ENCODE measurements at regions not wholly inside any gene's neighbourhood (a gene's known extent, or its start where the extent isn't known, plus 50 kb on each side); places are given as distances from the start of the nearest gene placed in this dataset.

- Histone ChIP-seq H3K9ac (ENCODE audit: low read depth in 1 of 2, low read length in 2 of 2) (no peak overlapping the region), H3K27ac (ENCODE audit: low read depth in 1 of 2, low read length in 2 of 2) (no peak overlapping the region), H3K27me3 (ENCODE audit: control insufficient read depth in 4 of 4, insufficient read depth in 4 of 4, low read length in 3 of 4) (no peaks in the 10 kb centered on the region), H3K36me3 (ENCODE audit: control insufficient read depth in 4 of 4, insufficient read depth in 3 of 4, low read depth in 1 of 4, low read length in 3 of 4) (no peaks in the 10 kb centered on the region), H3K9me3 (ENCODE audit: control insufficient read depth in 4 of 4, low read length in 3 of 4) (no peaks in the 10 kb centered on the region), H3K4me1 (ENCODE audit: control insufficient read depth in 4 of 4, insufficient read depth in 4 of 4, low read length in 3 of 4) (peaks cover 0 to 2% (median 0%) of the 10 kb centered on the region in 4 donors), H3K4me3 (ENCODE audit: low read depth in 1 of 3, low read length in 3 of 3) (no peak overlapping the region)
- TF ChIP-seq MAX (IDR thresholded peaks at IDR 0.05) (no peak), GABPA (IDR thresholded peaks at IDR 0.05 in 1 of 2, conservative IDR thresholded peaks at IDR 0.05 in 1 of 2) (no peak), RAD21 (IDR thresholded peaks at IDR 0.05) (no peak), YY1 (IDR thresholded peaks at IDR 0.05) (no peak), SP1 (IDR thresholded peaks at IDR 0.05) (no peak), EGR1 (IDR thresholded peaks at IDR 0.05; ENCODE audit: low read depth in 2 of 2) (no peak), FOXA1 (IDR thresholded peaks at IDR 0.05) (no peak), FOXA2 (IDR thresholded peaks at IDR 0.05) (no peak), TAF1 (conservative IDR thresholded peaks at IDR 0.05) (no peak), ZBTB33 (IDR thresholded peaks at IDR 0.05) (no peak), RXRA (IDR thresholded peaks at IDR 0.05) (no peak), NR2F2 (IDR thresholded peaks at IDR 0.05) (no peak), REST (IDR thresholded peaks at IDR 0.05) (no peak), JUND (IDR thresholded peaks at IDR 0.05) (no peak)
- TF ChIP-seq, protein P1, sequence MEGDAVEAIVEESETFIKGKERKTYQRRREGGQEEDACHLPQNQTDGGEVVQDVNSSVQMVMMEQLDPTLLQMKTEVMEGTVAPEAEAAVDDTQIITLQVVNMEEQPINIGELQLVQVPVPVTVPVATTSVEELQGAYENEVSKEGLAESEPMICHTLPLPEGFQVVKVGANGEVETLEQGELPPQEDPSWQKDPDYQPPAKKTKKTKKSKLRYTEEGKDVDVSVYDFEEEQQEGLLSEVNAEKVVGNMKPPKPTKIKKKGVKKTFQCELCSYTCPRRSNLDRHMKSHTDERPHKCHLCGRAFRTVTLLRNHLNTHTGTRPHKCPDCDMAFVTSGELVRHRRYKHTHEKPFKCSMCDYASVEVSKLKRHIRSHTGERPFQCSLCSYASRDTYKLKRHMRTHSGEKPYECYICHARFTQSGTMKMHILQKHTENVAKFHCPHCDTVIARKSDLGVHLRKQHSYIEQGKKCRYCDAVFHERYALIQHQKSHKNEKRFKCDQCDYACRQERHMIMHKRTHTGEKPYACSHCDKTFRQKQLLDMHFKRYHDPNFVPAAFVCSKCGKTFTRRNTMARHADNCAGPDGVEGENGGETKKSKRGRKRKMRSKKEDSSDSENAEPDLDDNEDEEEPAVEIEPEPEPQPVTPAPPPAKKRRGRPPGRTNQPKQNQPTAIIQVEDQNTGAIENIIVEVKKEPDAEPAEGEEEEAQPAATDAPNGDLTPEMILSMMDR (IDR thresholded peaks at IDR 0.05; ENCODE audit: low read depth, low read length, missing input control) = no peak
- no peak for DNase-seq (ENCODE audit: low spot score)
- 95% methylated on average over 3 of the region's 3 CpGs for WGBS
These were observed 216.3 kb upstream of the ID2 start for GRCh38 chr2:8465560-8465959.

DNA sequence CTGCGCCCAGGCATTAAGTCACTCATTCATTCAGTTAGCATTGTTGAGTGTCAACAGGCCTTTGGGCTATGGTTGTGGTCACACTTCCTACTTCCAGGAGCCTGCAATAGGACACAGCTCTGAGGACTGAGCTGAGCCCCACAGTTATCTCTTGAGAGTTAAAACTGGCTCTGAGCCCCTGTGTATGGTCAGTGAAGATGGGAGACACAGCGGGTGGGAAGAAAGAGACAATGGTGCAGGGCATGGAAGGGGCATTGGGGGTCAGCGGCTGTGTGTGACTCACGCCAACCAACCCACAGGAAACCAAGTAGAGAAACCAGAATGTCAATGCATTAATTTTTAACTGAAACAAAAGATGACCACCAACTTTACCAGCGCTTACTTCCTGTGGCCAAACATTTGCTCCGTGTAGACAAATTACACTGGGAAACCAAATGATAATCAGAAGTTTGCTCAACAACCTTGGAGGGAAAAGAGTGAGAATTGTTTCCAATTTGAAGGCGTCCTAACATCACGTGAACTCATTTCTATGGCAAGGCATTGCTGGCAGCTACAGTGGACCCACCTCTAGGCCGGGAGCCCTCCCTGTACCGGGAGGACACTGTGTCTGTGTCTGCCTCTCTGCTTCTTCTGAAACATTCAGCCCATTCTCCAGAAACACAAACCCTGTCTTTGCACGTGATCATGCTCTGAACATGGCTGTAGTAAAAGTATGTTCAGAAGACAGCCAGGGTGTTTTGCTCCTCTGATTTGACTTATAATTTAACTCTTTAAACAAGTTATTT is 212.0 kb upstream of the ID2 start:
- Histone ChIP-seq H3K4me1 (ENCODE audit: control insufficient read depth in 4 of 4, insufficient read depth in 4 of 4, low read length in 3 of 4) (peaks cover 0 to 17% (median 11%) of the 10 kb centered on the region in 4 donors), H3K27ac (ENCODE audit: low read depth in 1 of 2, low read length in 2 of 2) (no peak overlapping the region), H3K27me3 (ENCODE audit: control insufficient read depth in 4 of 4, insufficient read depth in 4 of 4, low read length in 3 of 4) (no peaks in the 10 kb centered on the region), H3K4me3 (ENCODE audit: low read depth in 1 of 3, low read length in 3 of 3) (no peak overlapping the region), H3K36me3 (ENCODE audit: control insufficient read depth in 4 of 4, insufficient read depth in 3 of 4, low read depth in 1 of 4, low read length in 3 of 4) (no peaks in the 10 kb centered on the region), H3K9ac (ENCODE audit: low read depth in 1 of 2, low read length in 2 of 2) (no peak overlapping the region), H3K9me3 (ENCODE audit: control insufficient read depth in 4 of 4, low read length in 3 of 4) (no peaks in the 10 kb centered on the region)
- WGBS = 89% methylated on average over 11 of the region's 11 CpGs
- DNase-seq (ENCODE audit: low spot score) = no peak
- no peak for TF ChIP-seq RAD21 (IDR thresholded peaks at IDR 0.05)
- no peak for TF ChIP-seq ATF3 (IDR thresholded peaks at IDR 0.05)
- no peak for TF ChIP-seq FOXA2 (IDR thresholded peaks at IDR 0.05)
- TF ChIP-seq FOXA1 (IDR thresholded peaks at IDR 0.05) = no peak
- no peak for TF ChIP-seq MAX (IDR thresholded peaks at IDR 0.05)
- TF ChIP-seq RXRA (IDR thresholded peaks at IDR 0.05) = no peak
- TF ChIP-seq, protein P1 (IDR thresholded peaks at IDR 0.05; ENCODE audit: low read depth, low read length, missing input control) = no peak
- no peak for TF ChIP-seq TAF1 (conservative IDR thresholded peaks at IDR 0.05)
- TF ChIP-seq SP1 (IDR thresholded peaks at IDR 0.05) = no peak
- no peak for TF ChIP-seq JUND (IDR thresholded peaks at IDR 0.05)
- no peak for TF ChIP-seq NR2F2 (IDR thresholded peaks at IDR 0.05)
- TF ChIP-seq YY1 (IDR thresholded peaks at IDR 0.05) = no peak
- TF ChIP-seq HNF4A (conservative IDR thresholded peaks at IDR 0.05) = no peak
